ENCODE measurements at regions not wholly inside any gene's neighbourhood (a gene's known extent, or its start where the extent isn't known, plus 50 kb on each side); places are given as distances from the start of the nearest gene placed in this dataset.

- no peak overlapping the region for H3K4me3 ChIP-seq (ENCODE audit: low read depth, low read length)
- DNase-seq (ENCODE audit: low read depth), result no peak
- TF ChIP-seq, protein P1, sequence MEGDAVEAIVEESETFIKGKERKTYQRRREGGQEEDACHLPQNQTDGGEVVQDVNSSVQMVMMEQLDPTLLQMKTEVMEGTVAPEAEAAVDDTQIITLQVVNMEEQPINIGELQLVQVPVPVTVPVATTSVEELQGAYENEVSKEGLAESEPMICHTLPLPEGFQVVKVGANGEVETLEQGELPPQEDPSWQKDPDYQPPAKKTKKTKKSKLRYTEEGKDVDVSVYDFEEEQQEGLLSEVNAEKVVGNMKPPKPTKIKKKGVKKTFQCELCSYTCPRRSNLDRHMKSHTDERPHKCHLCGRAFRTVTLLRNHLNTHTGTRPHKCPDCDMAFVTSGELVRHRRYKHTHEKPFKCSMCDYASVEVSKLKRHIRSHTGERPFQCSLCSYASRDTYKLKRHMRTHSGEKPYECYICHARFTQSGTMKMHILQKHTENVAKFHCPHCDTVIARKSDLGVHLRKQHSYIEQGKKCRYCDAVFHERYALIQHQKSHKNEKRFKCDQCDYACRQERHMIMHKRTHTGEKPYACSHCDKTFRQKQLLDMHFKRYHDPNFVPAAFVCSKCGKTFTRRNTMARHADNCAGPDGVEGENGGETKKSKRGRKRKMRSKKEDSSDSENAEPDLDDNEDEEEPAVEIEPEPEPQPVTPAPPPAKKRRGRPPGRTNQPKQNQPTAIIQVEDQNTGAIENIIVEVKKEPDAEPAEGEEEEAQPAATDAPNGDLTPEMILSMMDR (conservative IDR thresholded peaks at IDR 0.05; ENCODE audit: low read depth, low read length), result no peak
Observed at GRCh38 chr10:129097776-129098330, 369.2 kb upstream of the MGMT start.

GRCh38 chr10:129098517-129098916 is 368.5 kb upstream of the MGMT start:
- no peak for DNase-seq (ENCODE audit: low read depth)
- no peak overlapping the region for H3K4me3 ChIP-seq (ENCODE audit: low read depth, low read length)
- TF ChIP-seq, protein P1 (conservative IDR thresholded peaks at IDR 0.05; ENCODE audit: low read depth, low read length), result no peak

GRCh38 chr10:129099486-129099885 is 367.6 kb upstream of the MGMT start:
- no peak overlapping the region for H3K4me3 ChIP-seq (ENCODE audit: low read depth, low read length)
- no peak for DNase-seq (ENCODE audit: low read depth)
- TF ChIP-seq, protein P1 (conservative IDR thresholded peaks at IDR 0.05; ENCODE audit: low read depth, low read length), result no peak

GRCh38 chr10:129099992-129100391 is 367.0 kb upstream of the MGMT start:
- TF ChIP-seq, protein P1 (conservative IDR thresholded peaks at IDR 0.05; ENCODE audit: low read depth, low read length), result no peak
- no peak overlapping the region for H3K4me3 ChIP-seq (ENCODE audit: low read depth, low read length)

DNA sequence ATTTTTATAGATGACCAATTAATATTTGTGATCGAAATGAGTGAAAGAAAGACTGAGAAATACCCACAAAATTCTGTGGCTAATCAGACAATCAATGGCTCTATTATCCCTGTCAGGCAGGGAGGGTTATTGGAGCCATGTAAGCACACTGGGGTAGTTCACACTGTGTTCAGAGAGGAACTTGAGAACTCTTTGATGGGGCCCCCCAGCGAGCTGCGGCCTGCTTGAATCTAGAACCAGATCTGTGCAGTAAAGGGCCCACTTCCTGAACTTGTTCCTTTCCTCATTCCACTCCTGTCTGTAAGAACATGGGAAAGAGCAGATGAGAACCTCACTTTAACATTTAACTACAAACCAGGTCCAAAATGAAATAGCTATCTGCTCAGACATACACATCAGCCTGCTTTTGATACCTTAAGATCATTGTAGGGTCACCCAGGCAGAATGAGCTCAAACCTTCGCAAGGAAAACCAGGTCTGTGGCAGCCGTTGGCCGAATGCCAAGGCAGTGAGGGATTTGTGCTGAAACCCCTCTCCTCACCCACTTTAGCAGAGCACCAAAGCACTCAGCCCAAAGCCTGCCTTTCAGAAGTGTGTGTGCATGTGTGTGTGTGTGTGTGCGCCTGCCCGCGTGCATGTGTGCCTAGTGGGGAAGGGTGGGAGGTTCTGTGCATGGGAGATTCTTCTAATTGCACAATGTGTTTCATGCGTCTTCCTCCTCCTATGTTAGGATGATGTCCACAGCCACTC is 365.6 kb upstream of the MGMT start:
- TF ChIP-seq, protein P1 (conservative IDR thresholded peaks at IDR 0.05; ENCODE audit: low read depth, low read length), result no peak
- H3K4me3 ChIP-seq (ENCODE audit: low read depth, low read length), result no peak overlapping the region
- DNase-seq (ENCODE audit: low read depth), result no peak

More at GRCh38 chr10:129099992-129100391, 367.0 kb upstream of the MGMT start:
- no peak for DNase-seq (ENCODE audit: low read depth)

DNA sequence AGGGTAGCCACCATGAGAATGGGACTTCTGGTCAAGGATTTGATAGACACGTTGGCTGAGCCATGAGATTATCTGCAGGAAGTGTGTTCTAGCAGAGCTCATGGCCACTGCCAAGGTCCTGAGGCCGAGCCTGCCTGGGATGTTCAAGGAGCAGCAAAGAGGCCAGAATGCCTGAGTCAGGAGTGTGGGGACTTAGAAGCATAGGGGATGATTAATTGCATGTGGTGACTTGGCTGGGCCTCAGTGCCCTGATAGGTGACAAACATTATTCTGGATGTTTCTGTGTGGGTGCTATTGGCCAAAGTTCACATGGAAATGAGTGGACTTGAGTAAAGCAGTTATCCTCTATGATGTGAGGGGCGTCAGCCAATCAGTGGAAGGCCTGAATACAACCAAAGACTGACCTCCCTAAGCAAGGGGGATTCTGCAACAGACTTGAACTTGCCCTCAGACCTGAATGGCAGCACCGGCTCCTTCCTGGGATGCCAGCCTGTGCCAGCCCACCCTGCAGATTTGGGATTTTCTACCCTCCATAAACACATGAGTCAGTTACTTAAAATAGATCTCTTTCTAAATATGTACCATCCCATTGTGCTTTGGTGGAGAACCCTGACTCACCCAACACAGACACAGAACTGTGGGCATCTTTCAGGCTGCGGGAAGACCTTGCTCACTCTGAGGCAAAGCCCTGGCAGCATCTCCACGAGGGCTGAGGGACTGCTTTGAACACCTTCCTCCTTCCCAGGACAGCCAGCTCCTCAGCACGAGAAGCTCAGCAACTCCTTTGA is 363.9 kb upstream of the MGMT start:
- H3K4me3 ChIP-seq (ENCODE audit: low read depth, low read length), result no peak overlapping the region
- DNase-seq (ENCODE audit: low read depth), result no peak
- TF ChIP-seq, protein P1 (conservative IDR thresholded peaks at IDR 0.05; ENCODE audit: low read depth, low read length), result no peak
